HepG2 (cell line): ENCODE measurements at regions not wholly inside any gene's neighbourhood (a gene's known extent, or its start where the extent isn't known, plus 50 kb on each side); places are given as distances from the start of the nearest gene placed in this dataset.

Experiments used
- ATAC-seq: fragments of 200-7000 bp; cut with Tn5 transposase; 3 replicates; pipeline ENCODE4 v1.9.1; 2020; ENCODE audit warnings: mild to moderate bottlenecking, moderate library complexity
- BruUV-seq: library from RNA; stranded (reverse); fragments of 400-500 nt; replicated peaks from 2 replicates; lab custom pipeline; 2021; lab: Mats Ljungman, UMichigan
- CTCF ChIA-PET: fragments of 300-600 bp; formaldehyde crosslinking; extraction: SDS; loops from one replicate; lab custom pipeline; 2021; ENCODE audit warnings: low total read pairs, inconsistent platforms, low intra/inter-chr PET ratio; lab: Yijun Ruan, JAX
- POLR2A ChIA-PET: fragments of 350-600 bp; sonication (Branson Sonifier 250); formaldehyde crosslinking; loops from one replicate; lab custom pipeline; 2020; ENCODE audit warnings: antibody characterized with exemption, inconsistent platforms; lab: Yijun Ruan, JAX
- DNase-seq: peaks from one replicate; pipeline ENCODE4 v3.0.0-alpha.2; 2015; ENCODE audit warnings: low spot score
- FAIRE-seq: peaks from 3 replicates; lab custom pipeline; 2011; peaks lifted over from hg19 to GRCh38; lab: Jason Lieb, UNC
- H2AFZ ChIP-seq: one replicate; pipeline ENCODE4 v1.6.1; 2011; ENCODE audit warnings: low read length, inconsistent platforms
- H3K27ac ChIP-seq: fragments of 300-600 bp; 3 replicates; pipeline ENCODE4 v1.8.0; 2011; ENCODE audit warnings: mixed run types, mild to moderate bottlenecking, mixed read lengths, low read length, inconsistent platforms; ENCODE audit not compliant: insufficient read depth; ENCODE audit errors: extremely low read length
- H3K27me3 ChIP-seq, 2 experiments: fragments of 200-600 bp in 1 of 2; 2 replicates in 1 of 2; 3 replicates in 1 of 2; pipeline versions ENCODE4 v1.6.0 to v1.8.0; 2011; ENCODE audit warnings: low read length in 2 of 2, mild to moderate bottlenecking in 2 of 2, moderate library complexity in 2 of 2, inconsistent platforms in 1 of 2; ENCODE audit not compliant: insufficient read depth in 2 of 2, control insufficient read depth in 1 of 2
- H3K36me3 ChIP-seq, 2 experiments: fragments of 200-600 bp in 1 of 2; replicated peaks in 1 of 2; 2 replicates in 1 of 2; 3 replicates in 1 of 2; pipeline versions ENCODE4 v1.5.1 to v1.8.0; 2011; ENCODE audit warnings: low read length in 2 of 2, inconsistent platforms in 1 of 2; ENCODE audit not compliant: insufficient read depth in 2 of 2, control insufficient read depth in 1 of 2
- H3K4me1 ChIP-seq: 2 replicates; pipeline ENCODE4 v1.5.1; 2012; ENCODE audit warnings: low read length, inconsistent platforms; ENCODE audit not compliant: insufficient read depth
- H3K4me2 ChIP-seq: 2 replicates; pipeline ENCODE4 v1.6.0; 2011; ENCODE audit warnings: low read depth, low read length, inconsistent platforms
- H3K4me3 ChIP-seq, 3 experiments: fragments of 200-600 bp in 1 of 3; sonication (generic), shearing (Covaris generic) in 1 of 3; replicated peaks in 1 of 3; 2 replicates each; pipeline ENCODE4 v1.5.1; 2011 to 2016; ENCODE audit warnings: low read length in 3 of 3, inconsistent platforms in 2 of 3, low read depth in 2 of 3, mild to moderate bottlenecking in 2 of 3, control low read depth in 1 of 3, mixed read lengths in 1 of 3; ENCODE audit not compliant: insufficient read depth in 1 of 3
- H3K79me2 ChIP-seq: one replicate; pipeline ENCODE4 v1.6.1; 2011; ENCODE audit warnings: low read length, inconsistent platforms; ENCODE audit not compliant: insufficient read depth
- H3K9ac ChIP-seq: 2 replicates; pipeline ENCODE4 v1.6.0; 2011; ENCODE audit warnings: mild to moderate bottlenecking, low read depth, low read length, inconsistent platforms; ENCODE audit not compliant: insufficient read depth
- H3K9me3 ChIP-seq: 2 replicates; pipeline ENCODE4 v1.5.1; 2012; ENCODE audit warnings: mild to moderate bottlenecking, low read length
- H4K20me1 ChIP-seq: 2 replicates; pipeline ENCODE4 v1.6.0; 2011; ENCODE audit warnings: inconsistent platforms, mild to moderate bottlenecking, low read length, moderate library complexity; ENCODE audit not compliant: insufficient read depth
- CCAR2 ChIP-seq: fragments of 200-400 bp; formaldehyde crosslinking; optimal IDR thresholded peaks from 2 replicates; pipeline ENCODE3; 2018; ENCODE audit warnings: low read depth, mild to moderate bottlenecking, low read length, moderate library complexity
- CREM ChIP-seq, 2 experiments: sonication (generic) in 1 of 2; formaldehyde crosslinking in 1 of 2; IDR thresholded peaks; 2 replicates each; pipeline versions ENCODE4 v1.4.0 to v1.6.1; 2016 to 2020; ENCODE audit warnings: antibody characterized with exemption in 1 of 2, mild to moderate bottlenecking in 1 of 2, missing genetic modification reagents in 1 of 2
- GTF2F1 ChIP-seq: fragments of 150-350 bp; IDR thresholded peaks from 2 replicates; pipeline ENCODE4 v1.6.1; 2014; ENCODE audit warnings: low read length
- KDM3A ChIP-seq: IDR thresholded peaks from 2 replicates; pipeline ENCODE4 v1.6.1; 2018; ENCODE audit warnings: low read depth, missing compliant biosample characterization
- KLF9 ChIP-seq: IDR thresholded peaks from 2 replicates; pipeline ENCODE4 v1.6.1; 2016; ENCODE audit warnings: low read depth
- MED8 ChIP-seq: sonication (generic); formaldehyde crosslinking; IDR thresholded peaks from 2 replicates; pipeline ENCODE4 v1.8.1; 2023; ENCODE audit warnings: mild to moderate bottlenecking, missing genetic modification reagents; ENCODE audit not compliant: insufficient replicate concordance
- NBN ChIP-seq: fragments of 450-650 bp; conservative IDR thresholded peaks from 2 replicates; pipeline ENCODE4 v1.6.1; 2017
- RFXAP ChIP-seq: sonication (generic); formaldehyde crosslinking; IDR thresholded peaks from 2 replicates; pipeline ENCODE4 v1.4.0; 2020; ENCODE audit warnings: missing genetic modification reagents, borderline replicate concordance
- SALL2 ChIP-seq: sonication (generic); formaldehyde crosslinking; IDR thresholded peaks from 2 replicates; pipeline ENCODE4 v1.8.1; 2023; ENCODE audit warnings: mild to moderate bottlenecking, missing genetic modification reagents, inconsistent platforms
- SP140L ChIP-seq: sonication (generic); formaldehyde crosslinking; IDR thresholded peaks from 2 replicates; pipeline ENCODE4 v1.4.0; 2020; ENCODE audit warnings: missing genetic modification reagents, borderline replicate concordance
- TOE1 ChIP-seq: sonication (generic); formaldehyde crosslinking; IDR thresholded peaks from 2 replicates; pipeline ENCODE4 v1.4.0; 2020; ENCODE audit warnings: mild to moderate bottlenecking, missing genetic modification reagents
- XRCC5 ChIP-seq: fragments of 200-400 bp; formaldehyde crosslinking; optimal IDR thresholded peaks from 2 replicates; pipeline ENCODE3; 2017; ENCODE audit warnings: mild to moderate bottlenecking, low read length
- ZNF367 ChIP-seq: sonication (generic); formaldehyde crosslinking; IDR thresholded peaks from 2 replicates; pipeline ENCODE4 v1.4.0; 2020; ENCODE audit warnings: missing genetic modification reagents, borderline replicate concordance
- ZNF75D ChIP-seq: sonication (generic); formaldehyde crosslinking; IDR thresholded peaks from 2 replicates; pipeline ENCODE4 v1.8.1; 2023; ENCODE audit warnings: missing genetic modification reagents, mild to moderate bottlenecking, borderline replicate concordance
- ZSCAN22 ChIP-seq: sonication (generic); formaldehyde crosslinking; IDR thresholded peaks from 2 replicates; pipeline ENCODE4 v1.4.0; 2020; ENCODE audit warnings: mild to moderate bottlenecking, missing genetic modification reagents
- WGBS: methylation state at CpG from one replicate; pipeline ENCODE4 v1.1.6; 2017; ENCODE audit warnings: low lambda C conversion rate; 5-methylcytosine and 5-hydroxymethylcytosine counted together
- in situ Hi-C: cut with HindIII; loops from 2 replicates; pipeline ENCODE4 v1.10.0; 2017; ENCODE audit warnings: low pct_unique_long_range_greater_than_20kb; ENCODE audit not compliant: extremely low pct_ligation_motif_present
- intact Hi-C: fragments of 100-400 bp; cut with micrococcal nuclease; formaldehyde crosslinking; loops from one replicate; pipeline ENCODE4 v1.10.0; 2022; ENCODE audit not compliant: unreplicated experiment
- TF ChIP-seq, protein P1 (sequence below): sonication (generic); formaldehyde crosslinking; IDR thresholded peaks from 2 replicates; pipeline ENCODE4 v1.4.0; 2020; ENCODE audit warnings: missing genetic modification reagents, mild to moderate bottlenecking, borderline replicate concordance
- TF ChIP-seq, protein P2 (sequence below): sonication (generic); formaldehyde crosslinking; IDR thresholded peaks from 2 replicates; pipeline ENCODE4 v1.4.0; 2020; ENCODE audit warnings: missing genetic modification reagents, borderline replicate concordance
- TF ChIP-seq, protein P3 (sequence below): fragments of 450-650 bp; IDR thresholded peaks from 2 replicates; pipeline ENCODE4 v1.6.1; 2016

DNA sequence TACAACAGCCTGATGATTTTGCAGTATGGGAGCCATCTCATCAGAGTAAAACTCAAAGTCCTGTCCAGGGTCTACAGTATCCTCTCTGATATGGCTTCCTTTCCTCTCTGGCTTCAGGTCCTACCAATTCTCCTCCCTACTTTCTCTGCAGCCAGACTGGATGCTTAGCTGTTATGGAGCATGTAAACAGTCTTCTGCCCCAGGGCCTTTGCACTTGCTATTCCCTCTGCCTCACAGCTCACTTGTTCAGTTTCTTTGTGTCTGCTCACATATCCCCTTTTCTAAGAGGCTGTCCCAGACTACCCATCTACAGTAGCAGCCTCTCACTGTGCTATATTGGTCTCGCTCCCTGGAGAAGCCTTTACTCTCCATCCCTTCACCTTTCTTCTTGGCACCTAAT, 62.2 kb downstream of the TLNRD1 start (continued):
- TF ChIP-seq SP140L (no peak), RFXAP (CRISPR knock-in tag) (no peak), ZNF367 (no peak), SALL2 (CRISPR knock-in tag) (no peak), GTF2F1 (no peak)

DNA sequence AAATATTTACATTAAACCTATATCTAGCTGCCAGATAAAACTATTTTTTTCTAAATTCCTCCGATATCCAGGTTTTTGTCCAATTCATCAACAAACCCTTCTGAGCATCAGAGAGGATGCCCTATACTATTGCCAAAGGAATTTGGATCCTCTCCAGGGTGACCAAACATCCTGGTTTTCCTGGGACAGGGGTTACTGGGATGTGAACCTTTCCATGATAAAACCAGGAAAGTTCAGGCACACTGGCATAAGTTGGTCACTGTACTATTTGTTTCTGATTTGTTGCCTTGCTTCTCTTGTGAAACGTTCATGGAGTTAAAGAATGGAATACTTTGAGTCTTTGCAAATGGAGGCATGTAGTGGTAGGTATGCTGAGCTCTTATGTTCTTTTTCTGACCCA, 63.5 kb downstream of the TLNRD1 start:
- intact Hi-C loops: no loop called here
- Histone ChIP-seq H3K36me3 (no peaks in the 10 kb centered on the region), H3K27me3 (no peaks in the 10 kb centered on the region; a peak in 1 of 5 replicates), H3K9ac (no peak overlapping the region), H3K9me3 (no peaks in the 10 kb centered on the region), H3K79me2 (no peaks in the 10 kb centered on the region), H3K4me3 (no peak overlapping the region), H2AFZ (no peak overlapping the region), H3K27ac (no peak overlapping the region), H3K4me2 (no peak overlapping the region), H4K20me1 (no peaks in the 10 kb centered on the region), H3K4me1 (no peaks in the 10 kb centered on the region)
- ChIA-PET CTCF (no interaction called here), POLR2A (no interaction called here)
- FAIRE-seq (no peak), DNase-seq (no peak), ATAC-seq (no peak)
- WGBS: 23% methylated on average over 2 of the region's 2 CpGs
- BruUV-seq: no TSS peak
- in situ Hi-C loops: no loop called here
- TF ChIP-seq TOE1 (CRISPR knock-in tag) (no peak), CCAR2 (no peak), KDM3A (CRISPR knock-in tag) (no peak), CREM (IDR thresholded peaks at IDR 0.05) (no peak), CREM (CRISPR knock-in tag; IDR thresholded peaks at IDR 0.05) (no peak), ZNF75D (CRISPR knock-in tag) (no peak), MED8 (CRISPR knock-in tag) (no peak), XRCC5 (no peak), NBN (no peak), KLF9 (CRISPR knock-in tag) (no peak), ZSCAN22 (CRISPR knock-in tag) (no peak)
- TF ChIP-seq, protein P1, sequence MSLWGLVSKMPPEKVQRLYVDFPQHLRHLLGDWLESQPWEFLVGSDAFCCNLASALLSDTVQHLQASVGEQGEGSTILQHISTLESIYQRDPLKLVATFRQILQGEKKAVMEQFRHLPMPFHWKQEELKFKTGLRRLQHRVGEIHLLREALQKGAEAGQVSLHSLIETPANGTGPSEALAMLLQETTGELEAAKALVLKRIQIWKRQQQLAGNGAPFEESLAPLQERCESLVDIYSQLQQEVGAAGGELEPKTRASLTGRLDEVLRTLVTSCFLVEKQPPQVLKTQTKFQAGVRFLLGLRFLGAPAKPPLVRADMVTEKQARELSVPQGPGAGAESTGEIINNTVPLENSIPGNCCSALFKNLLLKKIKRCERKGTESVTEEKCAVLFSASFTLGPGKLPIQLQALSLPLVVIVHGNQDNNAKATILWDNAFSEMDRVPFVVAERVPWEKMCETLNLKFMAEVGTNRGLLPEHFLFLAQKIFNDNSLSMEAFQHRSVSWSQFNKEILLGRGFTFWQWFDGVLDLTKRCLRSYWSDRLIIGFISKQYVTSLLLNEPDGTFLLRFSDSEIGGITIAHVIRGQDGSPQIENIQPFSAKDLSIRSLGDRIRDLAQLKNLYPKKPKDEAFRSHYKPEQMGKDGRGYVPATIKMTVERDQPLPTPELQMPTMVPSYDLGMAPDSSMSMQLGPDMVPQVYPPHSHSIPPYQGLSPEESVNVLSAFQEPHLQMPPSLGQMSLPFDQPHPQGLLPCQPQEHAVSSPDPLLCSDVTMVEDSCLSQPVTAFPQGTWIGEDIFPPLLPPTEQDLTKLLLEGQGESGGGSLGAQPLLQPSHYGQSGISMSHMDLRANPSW (CRISPR knock-in tag): no peak
- TF ChIP-seq, protein P2, sequence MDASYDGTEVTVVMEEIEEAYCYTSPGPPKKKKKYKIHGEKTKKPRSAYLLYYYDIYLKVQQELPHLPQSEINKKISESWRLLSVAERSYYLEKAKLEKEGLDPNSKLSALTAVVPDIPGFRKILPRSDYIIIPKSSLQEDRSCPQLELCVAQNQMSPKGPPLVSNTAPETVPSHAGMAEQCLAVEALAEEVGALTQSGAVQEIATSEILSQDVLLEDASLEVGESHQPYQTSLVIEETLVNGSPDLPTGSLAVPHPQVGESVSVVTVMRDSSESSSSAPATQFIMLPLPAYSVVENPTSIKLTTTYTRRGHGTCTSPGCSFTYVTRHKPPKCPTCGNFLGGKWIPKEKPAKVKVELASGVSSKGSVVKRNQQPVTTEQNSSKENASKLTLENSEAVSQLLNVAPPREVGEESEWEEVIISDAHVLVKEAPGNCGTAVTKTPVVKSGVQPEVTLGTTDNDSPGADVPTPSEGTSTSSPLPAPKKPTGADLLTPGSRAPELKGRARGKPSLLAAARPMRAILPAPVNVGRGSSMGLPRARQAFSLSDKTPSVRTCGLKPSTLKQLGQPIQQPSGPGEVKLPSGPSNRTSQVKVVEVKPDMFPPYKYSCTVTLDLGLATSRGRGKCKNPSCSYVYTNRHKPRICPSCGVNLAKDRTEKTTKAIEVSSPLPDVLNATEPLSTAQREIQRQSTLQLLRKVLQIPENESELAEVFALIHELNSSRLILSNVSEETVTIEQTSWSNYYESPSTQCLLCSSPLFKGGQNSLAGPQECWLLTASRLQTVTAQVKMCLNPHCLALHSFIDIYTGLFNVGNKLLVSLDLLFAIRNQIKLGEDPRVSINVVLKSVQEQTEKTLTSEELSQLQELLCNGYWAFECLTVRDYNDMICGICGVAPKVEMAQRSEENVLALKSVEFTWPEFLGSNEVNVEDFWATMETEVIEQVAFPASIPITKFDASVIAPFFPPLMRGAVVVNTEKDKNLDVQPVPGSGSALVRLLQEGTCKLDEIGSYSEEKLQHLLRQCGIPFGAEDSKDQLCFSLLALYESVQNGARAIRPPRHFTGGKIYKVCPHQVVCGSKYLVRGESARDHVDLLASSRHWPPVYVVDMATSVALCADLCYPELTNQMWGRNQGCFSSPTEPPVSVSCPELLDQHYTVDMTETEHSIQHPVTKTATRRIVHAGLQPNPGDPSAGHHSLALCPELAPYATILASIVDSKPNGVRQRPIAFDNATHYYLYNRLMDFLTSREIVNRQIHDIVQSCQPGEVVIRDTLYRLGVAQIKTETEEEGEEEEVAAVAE (CRISPR knock-in tag): no peak
- TF ChIP-seq, protein P3, sequence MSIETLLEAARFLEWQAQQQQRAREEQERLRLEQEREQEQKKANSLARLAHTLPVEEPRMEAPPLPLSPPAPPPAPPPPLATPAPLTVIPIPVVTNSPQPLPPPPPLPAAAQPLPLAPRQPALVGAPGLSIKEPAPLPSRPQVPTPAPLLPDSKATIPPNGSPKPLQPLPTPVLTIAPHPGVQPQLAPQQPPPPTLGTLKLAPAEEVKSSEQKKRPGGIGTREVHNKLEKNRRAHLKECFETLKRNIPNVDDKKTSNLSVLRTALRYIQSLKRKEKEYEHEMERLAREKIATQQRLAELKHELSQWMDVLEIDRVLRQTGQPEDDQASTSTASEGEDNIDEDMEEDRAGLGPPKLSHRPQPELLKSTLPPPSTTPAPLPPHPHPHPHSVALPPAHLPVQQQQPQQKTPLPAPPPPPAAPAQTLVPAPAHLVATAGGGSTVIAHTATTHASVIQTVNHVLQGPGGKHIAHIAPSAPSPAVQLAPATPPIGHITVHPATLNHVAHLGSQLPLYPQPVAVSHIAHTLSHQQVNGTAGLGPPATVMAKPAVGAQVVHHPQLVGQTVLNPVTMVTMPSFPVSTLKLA: no peak
